Suprapubic skin (tissue), 4 donors: ENCODE measurements at regions not wholly inside any gene's neighbourhood (a gene's known extent, or its start where the extent isn't known, plus 50 kb on each side); places are given as distances from the start of the nearest gene placed in this dataset.
A peak's percentile ranks its signal among the peaks of the same experiment; 100 is the strongest.

ENCODE experiments used
- DNase-seq, 2 donors: peaks; one replicate each; pipeline ENCODE4 v3.0.0-alpha.2; 2019; ENCODE audit warnings: low spot score in 2 of 2
- H3K27ac ChIP-seq: fragments of 200-600 bp; sonication (generic); one replicate; pipeline ENCODE4 v1.5.1; 2019
- H3K27me3 ChIP-seq: fragments of 200-600 bp; sonication (generic); one replicate; pipeline ENCODE4 v1.5.1; 2019
- H3K36me3 ChIP-seq: fragments of 200-600 bp; sonication (generic); one replicate; pipeline ENCODE4 v1.5.1; 2019
- H3K4me1 ChIP-seq: fragments of 200-600 bp; sonication (generic); one replicate; pipeline ENCODE4 v1.5.1; 2019
- H3K4me3 ChIP-seq: fragments of 200-600 bp; sonication (generic); one replicate; pipeline ENCODE4 v1.5.1; 2019; ENCODE audit warnings: mild to moderate bottlenecking
- H3K9me3 ChIP-seq: fragments of 200-600 bp; sonication (generic); one replicate; pipeline ENCODE4 v1.5.1; 2019
- EP300 ChIP-seq: sonication (generic); formaldehyde crosslinking; IDR thresholded peaks from one replicate; pipeline ENCODE4 v1.6.1; 2017; ENCODE audit warnings: antibody characterized with exemption
- POLR2A ChIP-seq, 2 donors: fragments of 450-650 bp; IDR thresholded peaks; one replicate each; pipeline ENCODE4 v1.6.1; 2017; ENCODE audit warnings: antibody characterized with exemption in 2 of 2, mild to moderate bottlenecking in 2 of 2, moderate library complexity in 2 of 2
- POLR2AphosphoS5 ChIP-seq, 3 donors: sonication (generic); formaldehyde crosslinking; IDR thresholded peaks; one replicate each; pipeline ENCODE4 v1.6.1; 2017; ENCODE audit warnings: antibody characterized with exemption in 3 of 3
- WGBS: methylation state at CpG from one replicate; pipeline ENCODE4 v1.1.5; 2018; 5-methylcytosine and 5-hydroxymethylcytosine counted together
- TF ChIP-seq, protein P1 (sequence below), 2 donors: fragments of 200-600 bp in 1 of 2; fragments of 450-650 bp in 1 of 2; sonication (generic) in 1 of 2; IDR thresholded peaks; one replicate each; pipeline ENCODE4 v1.5.1; 2016 to 2019; ENCODE audit warnings: antibody characterized with exemption in 2 of 2, mild to moderate bottlenecking in 1 of 2, moderate library complexity in 1 of 2

DNA sequence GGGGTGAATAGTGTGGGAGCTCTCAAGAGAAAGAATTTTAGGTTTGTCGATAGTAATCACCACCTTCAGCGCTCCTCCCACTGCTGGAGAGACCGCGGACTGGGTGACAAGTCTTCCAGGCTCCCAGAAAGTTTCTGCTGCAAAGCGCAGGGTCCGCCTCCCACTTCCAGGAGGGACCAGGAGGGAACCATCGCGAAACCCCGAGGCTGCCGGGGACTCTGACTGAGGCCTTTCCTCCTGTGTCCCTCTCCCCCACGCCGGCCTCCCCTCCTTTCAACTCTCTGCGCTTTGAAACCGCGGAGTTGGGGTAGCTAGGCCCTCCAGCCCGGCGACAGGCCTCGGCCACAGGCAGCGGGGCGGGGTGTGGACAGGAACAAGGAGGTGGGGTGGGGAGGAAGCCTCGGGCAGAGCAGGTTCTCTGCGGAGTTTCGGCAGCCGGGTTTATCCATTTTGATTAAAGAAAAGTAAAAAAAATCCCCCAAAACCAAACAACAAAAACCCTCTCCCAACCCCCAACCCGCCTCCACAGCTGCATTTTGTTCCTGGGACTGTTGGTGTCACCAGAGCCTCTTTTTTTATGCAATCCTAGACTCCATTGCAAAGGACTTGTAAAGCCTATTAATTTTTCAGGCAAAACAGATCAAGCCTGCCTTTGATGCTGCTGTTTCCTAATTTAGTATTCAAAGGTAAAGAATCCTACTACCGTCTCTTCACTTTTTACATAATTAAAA, 157.2 kb downstream of the TM9SF2 start:
- Histone ChIP-seq H3K9me3 (no peaks in the 10 kb centered on the region), H3K27me3 (no peaks in the 10 kb centered on the region), H3K27ac (peak overlapping the region; percentile 39), H3K36me3 (no peaks in the 10 kb centered on the region), H3K4me3 (peak overlapping the region; percentile 45), H3K4me1 (peaks cover 18% of the 10 kb centered on the region)
- peak; percentile 67 to 83 for DNase-seq
- WGBS, result 7% methylated on average over 21 of the region's 26 CpGs
- TF ChIP-seq POLR2A (IDR thresholded peaks at IDR 0.05), result no peak
- TF ChIP-seq, protein P1, sequence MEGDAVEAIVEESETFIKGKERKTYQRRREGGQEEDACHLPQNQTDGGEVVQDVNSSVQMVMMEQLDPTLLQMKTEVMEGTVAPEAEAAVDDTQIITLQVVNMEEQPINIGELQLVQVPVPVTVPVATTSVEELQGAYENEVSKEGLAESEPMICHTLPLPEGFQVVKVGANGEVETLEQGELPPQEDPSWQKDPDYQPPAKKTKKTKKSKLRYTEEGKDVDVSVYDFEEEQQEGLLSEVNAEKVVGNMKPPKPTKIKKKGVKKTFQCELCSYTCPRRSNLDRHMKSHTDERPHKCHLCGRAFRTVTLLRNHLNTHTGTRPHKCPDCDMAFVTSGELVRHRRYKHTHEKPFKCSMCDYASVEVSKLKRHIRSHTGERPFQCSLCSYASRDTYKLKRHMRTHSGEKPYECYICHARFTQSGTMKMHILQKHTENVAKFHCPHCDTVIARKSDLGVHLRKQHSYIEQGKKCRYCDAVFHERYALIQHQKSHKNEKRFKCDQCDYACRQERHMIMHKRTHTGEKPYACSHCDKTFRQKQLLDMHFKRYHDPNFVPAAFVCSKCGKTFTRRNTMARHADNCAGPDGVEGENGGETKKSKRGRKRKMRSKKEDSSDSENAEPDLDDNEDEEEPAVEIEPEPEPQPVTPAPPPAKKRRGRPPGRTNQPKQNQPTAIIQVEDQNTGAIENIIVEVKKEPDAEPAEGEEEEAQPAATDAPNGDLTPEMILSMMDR (IDR thresholded peaks at IDR 0.05), result no peak
- TF ChIP-seq EP300, result no peak
- no peak for TF ChIP-seq POLR2AphosphoS5 (IDR thresholded peaks at IDR 0.05)

DNA sequence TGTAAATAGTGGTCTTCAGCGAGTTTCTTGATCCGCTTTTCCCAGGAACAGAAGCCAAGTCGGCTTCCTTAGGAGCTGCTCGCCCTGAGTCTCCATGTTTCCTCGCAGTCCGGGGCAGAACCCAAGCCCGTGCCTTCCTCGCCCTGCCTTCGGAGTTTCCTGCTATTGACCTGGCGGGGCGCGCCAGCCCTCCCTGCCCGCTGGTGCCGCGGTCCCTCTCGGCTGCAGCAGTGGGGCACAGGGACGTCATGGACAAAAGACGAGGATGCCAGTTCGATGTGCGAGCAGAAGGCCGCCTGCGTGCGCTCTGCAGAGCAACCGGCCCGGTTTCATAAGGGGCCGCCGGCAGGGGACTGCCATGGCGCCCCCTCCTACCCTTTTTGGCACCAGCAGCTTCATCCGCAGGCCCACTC, 156.6 kb downstream of the TM9SF2 start:
- Histone ChIP-seq H3K36me3 (no peaks in the 10 kb centered on the region), H3K27me3 (no peaks in the 10 kb centered on the region), H3K9me3 (no peaks in the 10 kb centered on the region), H3K4me3 (peak overlapping the region; percentile 45), H3K4me1 (peaks cover 18% of the 10 kb centered on the region), H3K27ac (peak overlapping the region; percentile 39)
- no peak for TF ChIP-seq EP300
- no peak for TF ChIP-seq POLR2AphosphoS5 (IDR thresholded peaks at IDR 0.05)
- no peak for TF ChIP-seq POLR2A (IDR thresholded peaks at IDR 0.05)
- TF ChIP-seq, protein P1 (IDR thresholded peaks at IDR 0.05), result no peak
- 39% methylated on average over 13 of the region's 29 CpGs for WGBS
- DNase-seq, result no peak

DNA sequence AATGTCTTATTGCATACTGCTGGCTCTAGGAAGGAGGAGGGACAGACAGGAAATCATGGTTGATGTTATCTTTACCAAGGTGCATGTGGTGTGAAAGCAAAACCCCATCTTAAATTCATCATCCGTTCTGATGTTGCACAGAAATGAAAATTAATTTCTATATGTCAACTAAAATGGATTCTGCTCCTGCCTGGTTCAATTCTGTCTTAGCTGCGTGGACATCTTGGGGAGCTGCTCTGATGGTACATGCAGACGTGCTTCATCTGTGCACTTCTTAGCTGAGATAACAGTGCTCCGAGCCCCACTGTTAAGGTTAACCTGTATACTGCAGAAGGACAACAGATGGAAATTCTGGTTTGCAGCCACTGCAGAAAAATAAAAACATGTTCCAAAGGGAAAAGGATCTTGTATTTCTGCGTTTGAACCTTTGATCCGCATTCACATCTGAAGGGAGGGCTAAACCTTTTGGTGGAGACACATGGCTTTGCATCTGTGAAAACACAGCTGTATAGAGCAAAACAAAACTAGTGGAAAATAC, 155.6 kb downstream of the TM9SF2 start:
- WGBS, result 79% methylated on average over 6 of the region's 6 CpGs
- no peak overlapping the region for H3K4me3 ChIP-seq
- H3K4me1 ChIP-seq, result peaks cover 18% of the 10 kb centered on the region
- no peak for DNase-seq
- no peaks in the 10 kb centered on the region for H3K27me3 ChIP-seq
- H3K27ac ChIP-seq, result no peak overlapping the region
- TF ChIP-seq, protein P1 (IDR thresholded peaks at IDR 0.05), result no peak
- no peak for TF ChIP-seq POLR2A (IDR thresholded peaks at IDR 0.05)
- TF ChIP-seq POLR2AphosphoS5 (IDR thresholded peaks at IDR 0.05), result no peak
- no peak for TF ChIP-seq EP300
- no peaks in the 10 kb centered on the region for H3K9me3 ChIP-seq
- H3K36me3 ChIP-seq, result no peaks in the 10 kb centered on the region

DNA sequence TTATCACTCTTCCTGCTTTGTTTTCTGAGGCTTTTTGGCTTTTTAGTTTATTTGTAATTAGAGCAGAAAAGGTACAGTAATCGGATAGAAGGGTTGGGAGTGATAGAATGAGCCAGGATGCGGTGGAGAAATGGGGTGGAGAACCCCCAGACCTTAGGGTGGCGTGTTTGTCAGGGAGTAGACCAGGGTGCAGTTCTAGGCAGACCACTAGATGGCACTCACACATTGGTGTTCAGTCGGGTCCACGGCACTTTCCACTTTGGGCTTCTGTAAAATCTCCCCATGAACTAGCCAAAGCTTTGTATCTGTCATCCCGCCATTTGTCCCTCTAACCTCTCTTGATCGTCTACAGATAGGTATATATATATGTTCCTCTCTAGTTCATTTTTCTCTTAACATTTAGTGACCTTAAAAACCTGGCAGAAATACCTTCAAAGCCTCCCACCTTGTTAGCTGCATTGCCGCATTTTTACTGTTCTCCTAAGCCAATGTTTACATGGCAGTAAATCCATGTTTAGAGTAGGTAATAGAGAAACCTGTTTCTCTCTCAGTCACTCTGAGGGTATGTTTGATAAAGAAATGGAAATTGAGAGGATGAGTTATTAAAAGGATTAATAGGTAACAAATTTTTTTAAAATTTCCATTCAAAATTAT, 154.9 kb downstream of the TM9SF2 start:
- Histone ChIP-seq H3K9me3 (no peaks in the 10 kb centered on the region), H3K27me3 (no peaks in the 10 kb centered on the region), H3K4me1 (peaks cover 18% of the 10 kb centered on the region), H3K4me3 (no peak overlapping the region), H3K27ac (no peak overlapping the region), H3K36me3 (no peaks in the 10 kb centered on the region)
- WGBS, result 13% methylated on average over 8 of the region's 8 CpGs
- DNase-seq, result peak; percentile 80 to 86
- no peak for TF ChIP-seq EP300
- TF ChIP-seq POLR2A (IDR thresholded peaks at IDR 0.05), result no peak
- TF ChIP-seq, protein P1 (IDR thresholded peaks at IDR 0.05), result peak; percentile 80 to 87
- no peak for TF ChIP-seq POLR2AphosphoS5 (IDR thresholded peaks at IDR 0.05)
